ENCODE measurements at regions not wholly inside any gene's neighbourhood (a gene's known extent, or its start where the extent isn't known, plus 50 kb on each side); places are given as distances from the start of the nearest gene placed in this dataset.
A peak's percentile ranks its signal among the peaks of the same experiment; 100 is the strongest.

DNA sequence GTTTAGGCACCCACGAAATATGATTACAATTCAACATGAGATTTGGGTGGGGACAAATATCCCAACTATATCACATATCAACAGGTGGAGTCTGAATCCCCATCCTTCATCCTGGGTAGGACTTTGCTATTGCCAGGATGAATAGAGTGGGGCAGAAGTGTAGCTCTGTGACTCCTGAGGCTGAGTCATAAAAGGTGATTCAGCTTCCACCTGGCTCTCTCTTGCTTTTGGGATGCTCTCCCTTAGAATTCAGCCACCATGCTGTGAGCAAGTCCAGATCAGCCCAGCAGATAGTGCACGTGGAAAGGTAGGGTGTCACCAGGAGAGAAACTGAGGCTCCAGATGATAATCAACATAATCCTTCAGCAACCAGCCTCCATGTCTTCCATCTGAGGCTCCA, 193.8 kb upstream of the BCOR start:
- Histone ChIP-seq H3K27me3 (ENCODE audit: control insufficient read depth, insufficient read depth, low read length) (no peaks in the 10 kb centered on the region), H3K9ac (ENCODE audit: low read length in 3 of 3) (no peak overlapping the region), H3K36me3 (ENCODE audit: control insufficient read depth in 2 of 3, insufficient read depth in 3 of 3, low read length in 3 of 3) (no peaks in the 10 kb centered on the region), H3K9me3 (ENCODE audit: control insufficient read depth in 2 of 3, insufficient read depth in 1 of 3, low read length in 3 of 3) (no peaks in the 10 kb centered on the region), H3K27ac (ENCODE audit: low read depth in 2 of 2, low read length in 2 of 2) (no peak overlapping the region), H3K4me1 (ENCODE audit: control insufficient read depth in 2 of 3, insufficient read depth in 2 of 3, low read depth in 1 of 3, low read length in 3 of 3) (no peaks in the 10 kb centered on the region), H3K4me3 (ENCODE audit: low read length in 3 of 3) (no peak overlapping the region)
- TF ChIP-seq, protein P1, sequence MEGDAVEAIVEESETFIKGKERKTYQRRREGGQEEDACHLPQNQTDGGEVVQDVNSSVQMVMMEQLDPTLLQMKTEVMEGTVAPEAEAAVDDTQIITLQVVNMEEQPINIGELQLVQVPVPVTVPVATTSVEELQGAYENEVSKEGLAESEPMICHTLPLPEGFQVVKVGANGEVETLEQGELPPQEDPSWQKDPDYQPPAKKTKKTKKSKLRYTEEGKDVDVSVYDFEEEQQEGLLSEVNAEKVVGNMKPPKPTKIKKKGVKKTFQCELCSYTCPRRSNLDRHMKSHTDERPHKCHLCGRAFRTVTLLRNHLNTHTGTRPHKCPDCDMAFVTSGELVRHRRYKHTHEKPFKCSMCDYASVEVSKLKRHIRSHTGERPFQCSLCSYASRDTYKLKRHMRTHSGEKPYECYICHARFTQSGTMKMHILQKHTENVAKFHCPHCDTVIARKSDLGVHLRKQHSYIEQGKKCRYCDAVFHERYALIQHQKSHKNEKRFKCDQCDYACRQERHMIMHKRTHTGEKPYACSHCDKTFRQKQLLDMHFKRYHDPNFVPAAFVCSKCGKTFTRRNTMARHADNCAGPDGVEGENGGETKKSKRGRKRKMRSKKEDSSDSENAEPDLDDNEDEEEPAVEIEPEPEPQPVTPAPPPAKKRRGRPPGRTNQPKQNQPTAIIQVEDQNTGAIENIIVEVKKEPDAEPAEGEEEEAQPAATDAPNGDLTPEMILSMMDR (IDR thresholded peaks at IDR 0.05; ENCODE audit: borderline replicate concordance, extremely low read depth, insufficient read depth) = no peak
- no peak for FAIRE-seq
- no peak for DNase-seq
- intact Hi-C loops (cut with DNase I) = no loop called here

DNA sequence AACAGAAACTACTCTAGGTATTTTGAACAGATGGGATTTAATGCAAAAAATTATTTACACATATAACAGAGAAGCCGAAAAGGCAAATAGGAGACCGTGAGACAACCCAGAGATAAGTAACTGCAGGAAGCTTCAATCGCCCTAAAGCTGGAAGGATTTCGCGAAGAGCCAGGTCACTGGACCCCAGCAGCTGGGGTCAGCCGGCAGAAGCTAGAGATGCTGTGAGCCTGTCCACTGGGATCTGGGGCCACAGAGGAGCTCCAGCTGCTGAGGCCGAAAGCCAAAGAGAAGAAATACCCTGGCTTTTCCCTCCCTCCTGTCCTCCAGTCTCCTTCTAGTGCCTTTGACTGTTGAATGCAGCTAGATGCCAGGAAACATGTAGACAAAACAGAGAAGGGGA, 192.8 kb upstream of the BCOR start:
- no peak for FAIRE-seq
- H3K27me3 ChIP-seq (ENCODE audit: control insufficient read depth, insufficient read depth, low read length) = no peaks in the 10 kb centered on the region
- no peaks in the 10 kb centered on the region for H3K9me3 ChIP-seq (ENCODE audit: control insufficient read depth in 2 of 3, insufficient read depth in 1 of 3, low read length in 3 of 3)
- no peak overlapping the region for H3K4me3 ChIP-seq (ENCODE audit: low read length in 3 of 3)
- H3K27ac ChIP-seq (ENCODE audit: low read depth in 2 of 2, low read length in 2 of 2) = no peak overlapping the region
- H3K9ac ChIP-seq (ENCODE audit: low read length in 3 of 3) = no peak overlapping the region
- TF ChIP-seq, protein P1 (IDR thresholded peaks at IDR 0.05; ENCODE audit: borderline replicate concordance, extremely low read depth, insufficient read depth) = no peak
- peak in 1 of 5 donors; percentile 43 for DNase-seq
- no peaks in the 10 kb centered on the region for H3K36me3 ChIP-seq (ENCODE audit: control insufficient read depth in 2 of 3, insufficient read depth in 3 of 3, low read length in 3 of 3)
- intact Hi-C loops (cut with DNase I) = no loop called here
- no peaks in the 10 kb centered on the region for H3K4me1 ChIP-seq (ENCODE audit: control insufficient read depth in 2 of 3, insufficient read depth in 2 of 3, low read depth in 1 of 3, low read length in 3 of 3)

DNA sequence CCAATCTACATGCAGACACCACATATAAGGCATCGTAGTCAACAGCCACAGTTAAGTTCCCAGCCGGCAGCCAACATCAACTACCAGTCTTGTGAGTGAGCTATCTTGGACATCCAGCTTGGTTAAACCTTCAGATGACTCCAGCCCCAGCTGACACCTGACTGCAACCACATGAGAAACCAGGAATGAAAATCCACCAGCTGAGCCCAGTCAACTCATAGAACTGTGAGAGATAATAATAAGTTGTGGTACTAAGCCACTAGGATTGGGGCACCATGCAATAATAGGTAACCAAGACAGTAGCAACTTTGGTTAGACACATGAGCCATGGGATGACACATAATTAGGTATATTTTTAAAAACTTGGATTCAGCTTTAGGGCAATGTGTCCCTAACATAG, 188.1 kb upstream of the BCOR start:
- DNase-seq (no peak), FAIRE-seq (no peak)
- no peaks in the 10 kb centered on the region for H3K4me1 ChIP-seq (ENCODE audit: control insufficient read depth in 2 of 3, insufficient read depth in 2 of 3, low read depth in 1 of 3, low read length in 3 of 3)
- no peaks in the 10 kb centered on the region for H3K36me3 ChIP-seq (ENCODE audit: control insufficient read depth in 2 of 3, insufficient read depth in 3 of 3, low read length in 3 of 3)
- no peak overlapping the region for H3K27ac ChIP-seq (ENCODE audit: low read depth in 2 of 2, low read length in 2 of 2)
- H3K9ac ChIP-seq (ENCODE audit: low read length in 3 of 3) = no peak overlapping the region
- intact Hi-C loops (cut with DNase I) = no loop called here
- H3K9me3 ChIP-seq (ENCODE audit: control insufficient read depth in 2 of 3, insufficient read depth in 1 of 3, low read length in 3 of 3) = no peaks in the 10 kb centered on the region
- TF ChIP-seq, protein P1 (IDR thresholded peaks at IDR 0.05; ENCODE audit: borderline replicate concordance, extremely low read depth, insufficient read depth) = no peak
- H3K27me3 ChIP-seq (ENCODE audit: control insufficient read depth, insufficient read depth, low read length) = no peaks in the 10 kb centered on the region
- no peak overlapping the region for H3K4me3 ChIP-seq (ENCODE audit: low read length in 3 of 3)

DNA sequence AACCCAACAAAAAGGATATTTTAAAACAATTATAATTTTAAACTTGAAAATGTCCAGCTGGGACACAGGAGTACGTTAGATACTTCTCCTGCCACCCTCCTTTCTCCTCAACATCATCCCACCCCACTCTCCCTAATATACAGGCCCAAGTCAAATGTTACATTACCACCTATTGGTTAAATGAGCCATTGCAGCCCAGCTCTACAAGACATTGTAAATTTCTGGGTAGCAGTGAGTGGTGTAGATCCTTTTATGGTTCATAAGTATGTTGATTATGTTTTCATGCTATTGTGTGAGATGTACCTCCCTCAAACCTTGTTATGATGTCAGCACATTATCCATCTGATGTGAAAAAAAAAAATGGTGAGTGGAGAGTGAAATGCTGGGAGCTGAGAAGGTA, 187.1 kb upstream of the BCOR start:
- no peaks in the 10 kb centered on the region for H3K4me1 ChIP-seq (ENCODE audit: control insufficient read depth in 2 of 3, insufficient read depth in 2 of 3, low read depth in 1 of 3, low read length in 3 of 3)
- no peak for DNase-seq
- H3K27me3 ChIP-seq (ENCODE audit: control insufficient read depth, insufficient read depth, low read length) = no peaks in the 10 kb centered on the region
- FAIRE-seq = no peak
- H3K27ac ChIP-seq (ENCODE audit: low read depth in 2 of 2, low read length in 2 of 2) = no peak overlapping the region
- no peak overlapping the region for H3K9ac ChIP-seq (ENCODE audit: low read length in 3 of 3)
- H3K4me3 ChIP-seq (ENCODE audit: low read length in 3 of 3) = no peak overlapping the region
- intact Hi-C loops (cut with DNase I) = no loop called here
- H3K36me3 ChIP-seq (ENCODE audit: control insufficient read depth in 2 of 3, insufficient read depth in 3 of 3, low read length in 3 of 3) = no peaks in the 10 kb centered on the region
- no peaks in the 10 kb centered on the region for H3K9me3 ChIP-seq (ENCODE audit: control insufficient read depth in 2 of 3, insufficient read depth in 1 of 3, low read length in 3 of 3)
- TF ChIP-seq, protein P1 (IDR thresholded peaks at IDR 0.05; ENCODE audit: borderline replicate concordance, extremely low read depth, insufficient read depth) = no peak

All from kidney (tissue), 13 donors.